HG03432 (cell line): ENCODE measurements at regions not wholly inside any gene's neighbourhood (a gene's known extent, or its start where the extent isn't known, plus 50 kb on each side); places are given as distances from the start of the nearest gene placed in this dataset.

Source experiments
- ATAC-seq: cut with Tn5 transposase; IDR thresholded peaks from one replicate; pipeline ENCODE4 v1.9.1; 2021; ENCODE audit warnings: mild to moderate bottlenecking, moderate library complexity; ENCODE audit not compliant: unreplicated experiment

DNA sequence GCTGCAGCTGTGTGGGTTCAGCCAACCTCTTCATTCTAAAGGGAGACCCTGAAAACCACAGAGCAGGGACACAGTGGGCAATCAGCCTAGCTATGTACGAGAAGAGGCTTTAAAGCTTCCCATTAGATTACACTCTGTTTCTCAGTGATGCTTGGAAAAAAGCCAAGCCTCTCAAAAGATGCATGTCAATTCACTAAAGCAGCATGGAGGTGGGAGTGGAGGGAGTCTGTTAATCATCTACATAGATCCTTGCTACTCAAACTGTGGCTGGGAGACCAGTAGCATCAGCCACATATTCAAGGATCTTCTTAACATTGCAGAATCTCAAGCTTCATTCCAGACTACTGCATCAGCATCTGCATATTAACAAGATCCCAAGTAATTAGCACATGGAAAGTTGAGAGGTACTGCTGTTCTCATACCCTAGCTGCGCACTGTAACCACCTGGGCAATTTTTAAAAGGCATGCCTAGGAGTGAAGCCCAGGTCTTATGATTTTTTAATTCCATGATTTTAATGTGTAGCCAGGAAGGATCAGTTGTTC, 305.9 kb downstream of the PMP22 start:
- ATAC-seq, result no peak

- no peak for ATAC-seq
Measured at GRCh38 chr17:14953405-14953804, 311.7 kb downstream of the PMP22 start.

GRCh38 chr17:14950686-14951085, 314.4 kb downstream of the PMP22 start:
- ATAC-seq, result no peak

- no peak for ATAC-seq
Measured at GRCh38 chr17:14950216-14950615, 314.9 kb downstream of the PMP22 start.

DNA sequence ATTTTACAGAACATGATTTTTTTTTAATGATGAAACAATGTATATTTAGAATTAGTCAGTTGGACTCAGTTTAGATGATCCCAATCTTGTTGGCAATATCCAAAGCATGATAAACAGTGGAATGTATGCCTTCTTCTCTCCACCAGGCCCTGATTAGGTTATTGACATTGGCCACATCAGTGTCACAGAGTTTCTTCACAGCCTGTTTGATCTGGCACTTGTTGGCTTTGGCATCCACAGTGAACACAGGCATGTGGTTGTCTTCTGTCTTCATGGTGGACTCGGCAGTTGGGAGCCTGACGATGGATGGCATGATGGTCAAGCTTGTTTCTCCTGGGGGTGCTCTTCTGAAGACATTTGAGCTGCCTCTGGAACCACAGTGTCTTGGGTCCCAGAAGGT, 317.5 kb downstream of the PMP22 start:
- no peak for ATAC-seq

- ATAC-seq, result no peak
Measured at GRCh38 chr17:14946481-14946880, 318.6 kb downstream of the PMP22 start.

GRCh38 chr17:14942526-14943190, 322.5 kb downstream of the PMP22 start:
- no peak for ATAC-seq

GRCh38 chr17:14940938-14941265, 324.2 kb downstream of the PMP22 start:
- ATAC-seq, result no peak

GRCh38 chr17:14940108-14940937, 324.8 kb downstream of the PMP22 start:
- no peak for ATAC-seq

GRCh38 chr17:14935845-14936485, 329.2 kb downstream of the PMP22 start:
- ATAC-seq, result no peak

DNA sequence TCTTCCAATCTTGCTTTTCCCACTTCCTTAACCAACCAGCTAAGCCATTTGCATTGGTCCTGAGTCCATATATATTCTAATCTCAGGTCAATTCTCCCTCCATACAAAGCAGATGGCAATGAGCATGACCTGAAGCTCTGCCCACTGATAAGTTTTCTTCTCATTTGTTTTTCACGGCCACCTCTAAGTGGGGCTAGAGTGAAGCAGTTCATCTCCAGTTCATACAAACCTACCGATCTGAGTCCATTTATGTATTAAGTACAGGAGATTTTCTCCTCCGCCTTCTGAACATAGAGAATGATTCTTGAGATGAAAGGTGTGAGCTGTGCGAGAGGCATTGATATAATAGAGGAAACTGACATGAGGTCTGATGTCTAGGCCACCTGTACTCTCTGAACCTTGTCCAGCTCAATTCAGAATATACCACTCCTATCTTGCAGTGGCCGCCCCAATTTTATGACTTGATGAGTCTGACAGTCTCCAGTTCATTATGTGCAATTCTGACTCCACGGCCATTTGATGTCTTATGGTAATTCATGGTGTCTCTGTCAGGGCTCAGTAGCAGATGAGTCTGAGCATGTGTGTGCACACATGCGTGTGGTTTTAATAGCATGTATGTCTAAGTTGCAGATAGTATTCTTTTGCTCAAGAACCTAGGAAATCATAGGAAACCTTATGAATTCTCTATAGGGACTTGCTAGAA, 329.8 kb downstream of the PMP22 start:
- no peak for ATAC-seq

- ATAC-seq, result no peak
Measured at GRCh38 chr17:14933676-14934075, 331.4 kb downstream of the PMP22 start.

- no peak for ATAC-seq
Measured at GRCh38 chr17:14926526-14927122, 338.5 kb downstream of the PMP22 start.

- ATAC-seq, result no peak
Measured at GRCh38 chr17:14926073-14926472, 339.1 kb downstream of the PMP22 start.

- no peak for ATAC-seq
Measured at GRCh38 chr17:14925498-14925897, 339.6 kb downstream of the PMP22 start.

DNA sequence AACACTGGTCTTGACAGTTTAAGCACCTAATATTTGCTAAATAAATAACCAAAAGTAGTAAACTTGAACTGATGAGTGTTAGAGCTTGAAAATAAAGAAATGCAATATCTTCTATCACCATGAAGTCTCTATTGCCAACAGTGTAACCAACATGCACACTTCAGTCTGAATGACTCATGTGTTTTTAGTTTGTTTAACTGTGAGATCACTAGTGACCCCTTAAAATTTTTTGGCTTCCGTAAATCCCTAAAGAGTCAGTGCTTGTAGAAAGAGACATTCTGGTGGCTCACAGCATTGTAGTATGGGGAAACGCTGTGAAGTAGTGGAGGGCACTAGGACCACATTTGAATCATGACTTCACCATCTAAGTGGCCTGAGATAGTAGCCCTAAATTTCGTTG, 341.1 kb downstream of the PMP22 start:
- ATAC-seq, result no peak

GRCh38 chr17:14922411-14922810, 342.7 kb downstream of the PMP22 start:
- ATAC-seq, result no peak

- no peak for ATAC-seq
Measured at GRCh38 chr17:14921936-14922335, 343.2 kb downstream of the PMP22 start.

DNA sequence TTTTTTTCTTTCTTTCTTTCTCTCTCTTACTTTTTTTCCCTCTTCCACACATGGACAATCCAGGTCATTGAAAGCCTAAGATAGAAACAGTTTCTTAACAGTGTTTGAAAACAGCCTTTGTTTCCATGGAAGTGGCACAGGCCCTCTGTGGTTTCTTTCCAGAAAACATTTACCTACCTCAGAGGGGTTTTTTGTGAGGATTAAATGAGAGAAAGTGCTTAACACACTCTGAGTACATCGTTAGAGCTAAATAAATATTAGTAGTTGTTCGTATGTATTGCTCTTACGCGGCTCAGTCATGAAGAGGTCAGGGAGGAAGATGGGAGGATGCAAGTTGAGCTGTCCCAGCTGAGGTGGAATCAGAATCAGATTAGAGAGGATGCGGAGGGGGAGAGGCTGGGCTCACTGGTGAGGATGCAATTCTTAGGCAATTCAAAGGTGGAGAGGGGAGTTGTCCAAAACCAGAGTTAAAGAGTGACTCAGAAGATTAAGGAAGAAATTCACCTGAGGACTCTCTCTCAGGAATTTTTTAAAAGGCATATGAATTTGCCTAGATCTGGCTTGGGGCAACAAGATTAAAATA, 345.4 kb downstream of the PMP22 start:
- no peak for ATAC-seq

- ATAC-seq, result no peak
Measured at GRCh38 chr17:14919094-14919493, 346.0 kb downstream of the PMP22 start.
